Fibroblast of lung (primary cell): ENCODE measurements at regions not wholly inside any gene's neighbourhood (a gene's known extent, or its start where the extent isn't known, plus 50 kb on each side); places are given as distances from the start of the nearest gene placed in this dataset.

Source experiments
- CTCF ChIP-seq, 2 donors: IDR thresholded peaks in 1 of 2; conservative IDR thresholded peaks in 1 of 2; 1 replicate in 1 of 2; 2 replicates in 1 of 2; pipeline ENCODE4 v1.5.1; 2011 to 2012; ENCODE audit warnings: low read length in 2 of 2, control low read depth in 1 of 2, inconsistent platforms in 1 of 2, low read depth in 1 of 2, mild to moderate bottlenecking in 1 of 2
- EZH2 ChIP-seq: IDR thresholded peaks from 2 replicates; pipeline ENCODE4 v1.5.1; 2012; ENCODE audit warnings: low read length, control low read depth, mild to moderate bottlenecking; ENCODE audit errors: missing control alignments

- TF ChIP-seq CTCF (conservative IDR thresholded peaks at IDR 0.05 in 1 of 2, IDR thresholded peaks at IDR 0.05 in 1 of 2; ENCODE audit: low read depth in 1 of 2, low read length in 2 of 2) (no peak), EZH2 (no peak)
Observed at GRCh38 chr20:48377940-48378339, 449.9 kb downstream of the PREX1 start.
